PC-3 (cell line): ENCODE measurements at regions not wholly inside any gene's neighbourhood (a gene's known extent, or its start where the extent isn't known, plus 50 kb on each side); places are given as distances from the start of the nearest gene placed in this dataset.
A peak's percentile ranks its signal among the peaks of the same experiment; 100 is the strongest.

ENCODE experiments used
- ATAC-seq: fragments of 200-7000 bp; cut with Tn5 transposase; 2 replicates; pipeline ENCODE4 v1.9.1; 2020; ENCODE audit warnings: mild to moderate bottlenecking, moderate library complexity
- BruUV-seq: library from RNA; stranded (reverse); fragments of 400-500 nt; replicated peaks from 2 replicates; lab custom pipeline; 2021; lab: Mats Ljungman, UMichigan
- CTCF ChIA-PET: fragments of 300-600 bp; sonication (Branson Sonifier 250); formaldehyde crosslinking; loops from one replicate; lab custom pipeline; 2022; ENCODE audit warnings: antibody characterized with exemption; lab: Charles Lee
- POLR2A ChIA-PET: fragments of 300-600 bp; sonication (Branson Sonifier 250); formaldehyde crosslinking; loops from one replicate; lab custom pipeline; 2022; ENCODE audit warnings: antibody characterized with exemption; ENCODE audit not compliant: unreplicated experiment; lab: Charles Lee
- DNase-seq: peaks from one replicate; pipeline ENCODE4 v3.0.0-alpha.2; 2015
- H2AFZ ChIP-seq: fragments of 300-600 bp; sonication (generic); 2 replicates; pipeline ENCODE4 v1.6.0; 2016; ENCODE audit warnings: antibody characterized with exemption, low read length
- H3F3A ChIP-seq: fragments of 300-600 bp; sonication (generic); one replicate; pipeline ENCODE4 v1.6.0; 2017; ENCODE audit warnings: antibody characterized with exemption, low read length, control low read depth, mild to moderate bottlenecking; ENCODE audit not compliant: unreplicated experiment
- H3K27ac ChIP-seq: fragments of 300-600 bp; sonication (generic); 2 replicates; pipeline ENCODE4 v1.5.1; 2016; ENCODE audit warnings: mild to moderate bottlenecking, low read length
- H3K27me3 ChIP-seq: fragments of 300-600 bp; sonication (generic); 2 replicates; pipeline ENCODE4 v1.6.1; 2016; ENCODE audit warnings: low read length, mixed read lengths
- H3K36me3 ChIP-seq: fragments of 300-600 bp; sonication (generic); 2 replicates; pipeline ENCODE4 v1.6.1; 2016; ENCODE audit warnings: low read depth, mixed run types, low read length, mixed read lengths
- H3K4me1 ChIP-seq: fragments of 300-600 bp; sonication (generic); 2 replicates; pipeline ENCODE4 v1.5.1; 2016; ENCODE audit warnings: low read length; ENCODE audit not compliant: insufficient read depth
- H3K4me2 ChIP-seq: fragments of 300-600 bp; sonication (generic); 2 replicates; pipeline ENCODE4 v1.6.0; 2016; ENCODE audit warnings: low read length
- H3K4me3 ChIP-seq: fragments of 300-600 bp; sonication (generic); 2 replicates; pipeline ENCODE4 v1.5.1; 2016; ENCODE audit warnings: mild to moderate bottlenecking, low read length, mixed read lengths
- H3K79me2 ChIP-seq: fragments of 300-600 bp; sonication (generic); 2 replicates; pipeline ENCODE4 v1.6.1; 2017; ENCODE audit warnings: low read length, mixed read lengths
- H3K9ac ChIP-seq: fragments of 300-600 bp; sonication (generic); 2 replicates; pipeline ENCODE4 v1.6.0; 2016; ENCODE audit warnings: mild to moderate bottlenecking, low read length
- H3K9me2 ChIP-seq: fragments of 300-600 bp; sonication (generic); replicated peaks from 2 replicates; pipeline ENCODE4 v1.6.1; 2016; ENCODE audit warnings: mixed run types, low read length, mixed read lengths
- H3K9me3 ChIP-seq: fragments of 300-600 bp; sonication (generic); 2 replicates; pipeline ENCODE4 v1.6.1; 2016; ENCODE audit warnings: low read length, mixed read lengths
- H4K20me1 ChIP-seq: fragments of 300-600 bp; sonication (generic); 2 replicates; pipeline ENCODE4 v1.6.1; 2016; ENCODE audit warnings: low read length, mixed read lengths
- CTCF ChIP-seq: fragments of 300-600 bp; sonication (generic); conservative IDR thresholded peaks from 2 replicates; pipeline ENCODE4 v1.5.1; 2017; ENCODE audit warnings: antibody characterized with exemption, low read depth, mild to moderate bottlenecking, low read length
- EZH2 ChIP-seq: fragments of 300-600 bp; sonication (generic); IDR thresholded peaks from one replicate; pipeline ENCODE4 v1.6.1; 2017; ENCODE audit warnings: antibody characterized with exemption, mild to moderate bottlenecking, low read length; ENCODE audit not compliant: unreplicated experiment
- EZH2phosphoT487 ChIP-seq: fragments of 300-600 bp; sonication (generic); IDR thresholded peaks from 2 replicates; pipeline ENCODE4 v1.6.1; 2018; ENCODE audit warnings: mild to moderate bottlenecking, antibody characterized with exemption, low read length, borderline replicate concordance
- intact Hi-C: fragments of 100-400 bp; cut with micrococcal nuclease; formaldehyde crosslinking; loops from 2 replicates; pipeline ENCODE4 v1.9.0; 2023

- H3K4me1 ChIP-seq, result no peaks in the 10 kb centered on the region
- DNase-seq, result no peak
- CTCF ChIA-PET, result no interaction called here
These were observed 111.2 kb upstream of the SETBP1 start for GRCh38 chr18:44569391-44570055.

GRCh38 chr18:44579028-44579702 is 101.5 kb upstream of the SETBP1 start:
- BruUV-seq, result no TSS peak
- Histone ChIP-seq H3K4me3 (no peak overlapping the region), H3K4me1 (peaks cover 8% of the 10 kb centered on the region), H3K27ac (no peak overlapping the region), H3K27me3 (no peaks in the 10 kb centered on the region), H3F3A (no peaks in the 10 kb centered on the region), H3K4me2 (no peak overlapping the region), H3K9ac (no peak overlapping the region), H3K9me2 (no peaks in the 10 kb centered on the region), H2AFZ (no peak overlapping the region), H3K9me3 (no peaks in the 10 kb centered on the region), H4K20me1 (no peaks in the 10 kb centered on the region), H3K36me3 (no peaks in the 10 kb centered on the region), H3K79me2 (no peaks in the 10 kb centered on the region)
- TF ChIP-seq CTCF, result peak; percentile 52
- no peak for TF ChIP-seq EZH2phosphoT487
- DNase-seq, result peak; percentile 34
- ATAC-seq, result 0 out of 2 replicates have a peak, but pooled peaks have one; percentile 31
- CTCF ChIA-PET, result no interaction called here
- POLR2A ChIA-PET, result no interaction called here
- intact Hi-C loops, result no loop called here

More at GRCh38 chr18:44569391-44570055, 111.2 kb upstream of the SETBP1 start:
- Histone ChIP-seq H3K4me3 (no peak overlapping the region), H4K20me1 (no peaks in the 10 kb centered on the region), H3K9ac (no peak overlapping the region), H3K4me2 (no peak overlapping the region), H3K36me3 (no peaks in the 10 kb centered on the region), H3K9me3 (no peaks in the 10 kb centered on the region), H3K79me2 (no peaks in the 10 kb centered on the region), H3K27ac (no peak overlapping the region), H2AFZ (no peak overlapping the region), H3K27me3 (no peaks in the 10 kb centered on the region), H3K9me2 (no peaks in the 10 kb centered on the region), H3F3A (no peaks in the 10 kb centered on the region)
- POLR2A ChIA-PET, result no interaction called here
- BruUV-seq, result no TSS peak
- ATAC-seq, result no peak
- intact Hi-C loops, result no loop called here
- TF ChIP-seq EZH2 (no peak), CTCF (no peak), EZH2phosphoT487 (no peak)

- Histone ChIP-seq H3K4me1 (peaks cover 13% of the 10 kb centered on the region), H4K20me1 (no peaks in the 10 kb centered on the region), H2AFZ (no peak overlapping the region), H3K4me3 (no peak overlapping the region), H3K79me2 (no peaks in the 10 kb centered on the region), H3K9me3 (no peaks in the 10 kb centered on the region), H3K27ac (no peak overlapping the region), H3K36me3 (no peaks in the 10 kb centered on the region), H3K9ac (no peak overlapping the region), H3K4me2 (no peak overlapping the region), H3F3A (no peaks in the 10 kb centered on the region), H3K27me3 (no peaks in the 10 kb centered on the region), H3K9me2 (no peaks in the 10 kb centered on the region)
- ATAC-seq, result no peak
- ChIA-PET CTCF (interaction anchor here (0.6 kb wide), 1 partner anchor 629 kb away, joined by 3 read pairs; no protein-coding TSS in a partner anchor), POLR2A (no interaction called here)
- intact Hi-C loops, result no loop called here
- TF ChIP-seq CTCF (no peak), EZH2 (no peak), EZH2phosphoT487 (no peak)
- DNase-seq, result no peak
- BruUV-seq, result no TSS peak
These were observed 100.9 kb upstream of the SETBP1 start for GRCh38 chr18:44579745-44580144.
